ENCODE measurements at regions not wholly inside any gene's neighbourhood (a gene's known extent, or its start where the extent isn't known, plus 50 kb on each side); places are given as distances from the start of the nearest gene placed in this dataset.

GRCh38 chr4:98771959-98772632 lies 113.7 kb upstream of the TSPAN5 start:
- DNase-seq (ENCODE audit: extremely low read depth in 1 of 2, low read depth in 1 of 2), result no peak

- no peak for DNase-seq (ENCODE audit: extremely low read depth in 1 of 2, low read depth in 1 of 2)
These were observed 107.4 kb upstream of the TSPAN5 start for GRCh38 chr4:98765771-98766170.

GRCh38 chr4:98758182-98758581 lies 99.8 kb upstream of the TSPAN5 start:
- DNase-seq (ENCODE audit: extremely low read depth in 1 of 2, low read depth in 1 of 2), result no peak

- DNase-seq (ENCODE audit: extremely low read depth in 1 of 2, low read depth in 1 of 2), result no peak
These were observed 96.3 kb upstream of the TSPAN5 start for GRCh38 chr4:98754736-98755135.

DNA sequence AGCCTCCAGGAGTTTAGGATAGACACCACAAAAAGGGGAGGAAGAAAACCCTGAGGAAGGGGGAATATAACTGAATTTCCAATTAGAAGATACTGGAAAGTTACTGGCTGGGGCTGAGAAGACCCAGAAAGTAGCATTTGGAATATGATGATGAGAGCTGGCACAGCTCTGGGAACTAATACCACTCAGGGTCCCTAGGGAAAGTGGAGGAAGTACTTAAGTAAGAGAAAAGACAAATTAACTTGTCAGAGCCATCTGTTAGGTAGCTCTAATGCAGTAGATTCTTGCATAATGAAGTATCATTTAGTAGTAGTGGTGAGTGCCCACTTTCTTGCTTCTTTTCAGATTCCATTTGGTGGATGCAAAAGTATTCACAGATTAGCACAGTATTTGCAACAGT lies 90.8 kb upstream of the TSPAN5 start:
- DNase-seq (ENCODE audit: extremely low read depth in 1 of 2, low read depth in 1 of 2), result no peak

DNA sequence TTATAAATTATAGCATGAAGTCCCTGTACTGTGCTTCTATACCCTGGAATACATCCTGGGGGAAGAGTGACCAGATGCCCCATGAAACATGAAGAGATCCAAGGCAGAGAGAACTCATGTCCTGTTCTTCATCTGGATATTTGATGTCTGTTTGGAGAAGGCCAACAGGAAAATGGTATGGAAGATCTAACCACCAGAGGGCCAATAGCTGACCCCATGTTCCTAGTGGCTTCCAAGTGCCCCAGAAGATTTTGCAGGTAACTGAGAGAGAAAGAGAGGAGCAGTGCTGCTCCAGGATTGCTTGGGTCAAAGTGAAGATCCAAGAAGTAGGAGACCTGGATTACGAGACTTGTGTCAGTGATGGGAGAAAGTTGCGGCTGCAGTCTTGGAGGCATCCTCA lies 90.2 kb upstream of the TSPAN5 start:
- DNase-seq (ENCODE audit: extremely low read depth in 1 of 2, low read depth in 1 of 2), result no peak

DNA sequence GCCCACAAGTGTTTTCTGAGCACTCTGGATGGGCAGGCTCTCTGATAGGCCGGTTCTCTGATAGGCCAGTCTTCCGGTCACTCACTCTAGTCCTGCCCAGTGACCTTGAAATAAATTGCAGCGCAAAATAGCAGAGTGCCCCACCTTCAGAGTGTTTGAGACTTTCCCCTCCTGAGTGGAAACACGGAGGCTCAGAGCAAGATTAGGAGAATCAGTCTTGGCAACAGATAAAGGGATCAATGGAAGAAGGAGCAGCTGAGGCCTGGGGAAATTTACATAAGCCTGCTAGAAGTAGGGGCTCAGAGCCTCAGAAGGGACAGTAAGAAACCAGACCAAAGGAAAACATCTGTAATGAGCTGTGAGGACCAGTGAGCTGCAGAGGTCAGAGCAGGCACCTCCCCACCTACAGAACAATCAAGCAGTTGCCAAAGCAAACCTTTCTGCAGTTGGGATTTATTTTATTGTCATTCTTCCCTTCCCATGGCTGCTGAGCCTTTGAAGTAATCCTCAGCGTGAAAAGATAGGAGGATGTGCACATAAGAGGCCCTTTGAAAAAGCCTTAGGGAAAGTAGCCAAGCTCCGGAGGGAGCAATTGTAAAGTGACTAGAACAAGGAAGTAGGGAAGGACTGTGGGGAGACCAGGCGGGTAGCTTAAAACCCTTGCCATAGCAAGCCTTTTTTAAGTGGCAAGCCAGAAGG lies 89.1 kb upstream of the TSPAN5 start:
- no peak for DNase-seq (ENCODE audit: extremely low read depth in 1 of 2, low read depth in 1 of 2)

DNA sequence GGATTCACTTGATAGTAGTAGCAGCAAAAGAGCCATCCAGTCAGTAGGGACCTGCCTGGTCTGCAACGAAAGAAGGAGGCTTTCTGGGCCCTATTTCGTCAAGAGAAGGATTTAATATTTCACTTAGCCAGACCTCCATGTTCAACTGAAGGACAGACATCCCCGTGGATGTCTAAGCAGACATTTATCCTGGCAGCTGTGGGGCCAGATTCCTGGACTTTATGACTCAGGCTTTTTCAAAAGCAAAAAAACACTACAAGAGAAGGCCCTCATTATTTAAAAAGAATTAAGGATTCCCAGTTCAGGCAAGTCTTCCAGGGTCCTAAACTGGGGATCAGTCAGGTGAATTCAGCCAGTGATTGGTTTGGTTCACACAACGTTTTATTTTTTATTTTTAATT lies 88.5 kb upstream of the TSPAN5 start:
- no peak for DNase-seq (ENCODE audit: extremely low read depth in 1 of 2, low read depth in 1 of 2)

- no peak for DNase-seq (ENCODE audit: extremely low read depth in 1 of 2, low read depth in 1 of 2)
These were observed 88.1 kb upstream of the TSPAN5 start for GRCh38 chr4:98746530-98746929.

DNA sequence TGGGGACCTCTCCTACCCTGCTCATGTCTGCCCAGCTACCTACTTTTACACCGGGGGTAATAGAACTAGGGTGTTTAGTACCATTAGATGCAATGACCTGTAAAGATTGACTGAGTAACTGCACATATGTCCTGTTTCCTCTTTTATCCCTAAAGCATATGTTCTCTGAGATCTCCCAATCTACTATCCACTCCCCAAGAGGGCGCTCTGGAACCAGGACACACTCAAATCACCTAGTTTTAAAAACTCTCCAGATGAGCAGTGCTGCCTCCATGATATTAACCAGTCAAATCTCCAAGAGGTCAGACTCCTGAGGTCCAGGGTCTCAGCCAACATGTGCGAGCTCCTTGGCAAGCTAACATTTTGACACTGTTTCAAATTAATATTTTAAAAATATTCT lies 87.0 kb upstream of the TSPAN5 start:
- DNase-seq (ENCODE audit: extremely low read depth in 1 of 2, low read depth in 1 of 2), result no peak

- DNase-seq (ENCODE audit: extremely low read depth in 1 of 2, low read depth in 1 of 2), result no peak
These were observed 86.2 kb upstream of the TSPAN5 start for GRCh38 chr4:98744372-98745150.

- DNase-seq (ENCODE audit: extremely low read depth in 1 of 2, low read depth in 1 of 2), result no peak
These were observed 83.5 kb upstream of the TSPAN5 start for GRCh38 chr4:98741952-98742351.

DNA sequence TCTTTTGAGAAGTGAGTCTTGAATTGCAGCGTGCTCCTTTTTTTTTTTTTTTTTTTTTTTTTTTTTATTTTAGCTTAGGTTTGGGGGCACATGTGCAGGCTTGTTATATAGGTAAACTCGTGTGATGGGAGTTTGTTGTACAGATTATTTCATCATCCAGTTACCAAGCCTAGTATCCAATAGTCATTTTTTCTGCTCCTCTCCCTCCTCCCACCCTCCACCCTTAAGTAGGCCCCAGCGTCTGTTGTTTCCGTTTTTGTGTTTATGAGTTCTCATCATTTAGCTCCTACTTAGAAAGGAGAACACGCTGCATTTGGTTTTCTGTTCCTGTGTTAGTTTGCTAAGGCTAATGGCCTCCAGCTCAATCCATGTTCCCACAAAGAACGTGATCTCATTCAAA lies 81.3 kb upstream of the TSPAN5 start:
- no peak for DNase-seq (ENCODE audit: extremely low read depth in 1 of 2, low read depth in 1 of 2)

GRCh38 chr4:98733601-98734000 lies 75.2 kb upstream of the TSPAN5 start:
- DNase-seq (ENCODE audit: extremely low read depth in 1 of 2, low read depth in 1 of 2), result no peak

DNA sequence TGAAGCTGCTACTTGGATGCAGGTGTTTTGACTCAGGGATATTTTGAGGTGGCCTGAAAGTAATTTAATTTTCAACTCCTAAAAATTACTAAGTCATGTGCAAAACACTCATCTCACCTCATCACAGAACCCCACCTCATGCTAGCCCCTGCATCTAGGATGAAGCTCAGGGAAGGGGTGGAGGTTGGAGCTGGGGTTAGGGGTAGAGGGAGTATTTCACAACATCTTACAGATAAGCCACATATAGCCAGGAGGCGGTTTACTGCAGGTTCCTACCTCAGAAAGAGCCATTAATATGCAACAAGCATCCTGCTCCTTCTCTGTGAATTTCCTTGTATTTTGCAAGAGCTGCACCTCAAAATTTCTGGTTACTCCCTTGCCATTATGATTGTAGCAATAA lies 70.5 kb upstream of the TSPAN5 start:
- DNase-seq (ENCODE audit: extremely low read depth in 1 of 2, low read depth in 1 of 2), result no peak

DNA sequence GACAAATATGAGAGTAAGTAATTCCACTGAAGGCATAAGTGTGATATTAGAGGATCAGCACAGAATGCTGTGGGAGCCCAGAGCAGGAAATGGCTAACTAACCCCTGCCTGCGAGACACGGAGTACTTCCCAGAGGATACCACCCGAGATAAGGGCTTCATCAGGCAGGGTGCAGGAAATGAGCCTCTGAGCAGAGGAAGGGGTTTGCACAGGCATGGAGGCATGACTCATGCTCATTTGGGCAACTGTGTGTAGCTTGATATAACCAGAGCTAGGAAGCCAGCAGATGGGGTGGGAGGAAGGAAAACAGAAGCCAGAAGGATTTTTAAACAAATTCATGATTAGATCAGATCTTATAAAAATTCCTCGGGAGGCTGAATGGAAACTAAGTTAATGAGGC lies 70.0 kb upstream of the TSPAN5 start:
- no peak for DNase-seq (ENCODE audit: extremely low read depth in 1 of 2, low read depth in 1 of 2)

GRCh38 chr4:98722000-98722399 lies 63.6 kb upstream of the TSPAN5 start:
- DNase-seq (ENCODE audit: extremely low read depth in 1 of 2, low read depth in 1 of 2), result no peak

- DNase-seq (ENCODE audit: extremely low read depth in 1 of 2, low read depth in 1 of 2), result no peak
These were observed 62.6 kb upstream of the TSPAN5 start for GRCh38 chr4:98720871-98721480.

DNA sequence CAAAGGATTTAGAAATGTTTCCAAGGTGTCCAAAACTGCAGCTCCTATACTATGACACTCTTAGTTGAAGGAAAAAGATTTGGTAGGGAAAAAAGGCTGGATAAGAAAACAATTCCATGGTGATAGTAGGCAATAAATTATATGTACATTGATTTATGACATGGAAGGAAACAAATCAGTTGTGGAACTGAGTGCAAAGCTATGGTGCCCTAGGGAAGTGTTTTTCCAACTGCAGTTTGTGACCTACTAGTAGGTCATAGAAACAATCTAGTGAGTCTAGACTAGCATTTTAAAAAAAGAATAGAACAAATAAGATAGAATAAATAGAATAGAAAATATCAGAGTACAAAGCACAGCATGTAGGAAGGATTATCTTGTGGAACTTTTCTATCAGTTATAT lies 58.4 kb upstream of the TSPAN5 start:
- DNase-seq (ENCODE audit: extremely low read depth in 1 of 2, low read depth in 1 of 2), result no peak

DNA sequence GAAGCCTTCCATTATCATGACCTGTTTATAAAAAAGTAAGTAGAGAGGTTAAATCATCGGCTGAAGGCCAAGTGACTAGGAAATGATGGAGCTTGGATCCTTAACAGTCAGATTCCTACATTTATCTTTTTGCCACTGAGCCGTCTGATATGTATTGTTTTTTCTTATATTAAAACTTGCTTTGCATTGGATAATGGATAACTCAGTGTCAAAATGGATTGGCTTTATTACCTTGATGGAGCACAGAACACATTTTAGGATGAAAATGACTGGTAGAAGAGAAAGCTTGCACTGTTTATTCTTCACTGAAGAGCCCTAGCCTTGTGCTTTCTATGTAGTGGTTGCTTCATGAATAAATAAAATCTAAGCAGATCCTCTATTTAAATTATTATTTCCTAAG lies 54.2 kb upstream of the TSPAN5 start:
- DNase-seq (ENCODE audit: extremely low read depth in 1 of 2, low read depth in 1 of 2), result no peak

- DNase-seq (ENCODE audit: extremely low read depth in 1 of 2, low read depth in 1 of 2), result no peak
These were observed 53.1 kb upstream of the TSPAN5 start for GRCh38 chr4:98711526-98711925.

DNA sequence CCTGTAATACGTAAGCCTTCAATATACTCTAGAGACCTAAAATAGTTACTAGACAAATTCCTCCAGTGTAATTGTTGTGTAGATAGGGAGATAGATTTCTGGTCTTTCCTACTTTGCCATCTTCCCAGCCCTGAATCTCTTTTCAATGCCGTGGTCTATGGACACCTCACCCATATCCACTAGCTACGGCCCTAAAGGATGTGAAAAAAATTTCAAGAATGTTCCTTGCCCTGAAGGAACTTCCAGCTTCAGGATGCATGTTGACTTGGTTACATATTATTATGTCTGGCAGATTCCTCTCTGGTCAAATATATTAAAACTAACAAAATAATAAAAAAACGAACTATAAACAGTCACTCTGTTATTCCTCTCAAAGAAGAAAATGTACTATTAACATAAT lies 52.4 kb upstream of the TSPAN5 start:
- no peak for DNase-seq (ENCODE audit: extremely low read depth in 1 of 2, low read depth in 1 of 2)

Data from activated CD8-positive, alpha-beta memory T cell treated with anti-CD3 and anti-CD28 coated beads for 1 hour (primary cell).